ENCODE measurements at regions not wholly inside any gene's neighbourhood (a gene's known extent, or its start where the extent isn't known, plus 50 kb on each side); places are given as distances from the start of the nearest gene placed in this dataset.

- no peak for DNase-seq (ENCODE audit: extremely low read depth in 1 of 4, low spot score in 3 of 4)
- no peaks in the 10 kb centered on the region for H3K79me2 ChIP-seq (ENCODE audit: control insufficient read depth, insufficient read depth, low read length)
- H3K4me3 ChIP-seq: no peak overlapping the region
- no peaks in the 10 kb centered on the region for H4K20me1 ChIP-seq (replicated peaks; ENCODE audit: control insufficient read depth, insufficient read depth, low read length)
- H3K27me3 ChIP-seq (ENCODE audit: control insufficient read depth in 2 of 2, insufficient read depth in 2 of 2, low read length in 2 of 2): no peaks in the 10 kb centered on the region
- intact Hi-C loops (cut with micrococcal nuclease): no loop called here
- H3K9me1 ChIP-seq (ENCODE audit: control insufficient read depth, insufficient read depth, low read length): no peaks in the 10 kb centered on the region
- no peak for FAIRE-seq
- POLR2A ChIA-PET: interaction anchor here (0.9 kb wide), 1 partner anchor 8 kb away, joined by 3 read pairs; no protein-coding TSS in a partner anchor
- no peak overlapping the region for H3K9ac ChIP-seq (ENCODE audit: insufficient read depth in 1 of 2, low read depth in 2 of 2, low read length in 2 of 2)
- H3K27ac ChIP-seq (ENCODE audit: extremely low read depth, low read depth, low read length): peak overlapping the region; percentile 22; the same call in 1 of the 3 replicates
- WGBS (ENCODE audit: insufficient coverage, low coverage, missing lambda C conversion rate): 67% methylated on average over 10 of the region's 10 CpGs
- in situ Hi-C loops (cut with MboI): no loop called here
- H3K36me3 ChIP-seq (ENCODE audit: control insufficient read depth, insufficient read depth, low read length): no peaks in the 10 kb centered on the region
- peaks cover 2 to 5% of the 10 kb centered on the region in 2 experiments; a peak in 2 of 5 replicates for H3K4me1 ChIP-seq (replicated peaks in 1 of 2; ENCODE audit: control insufficient read depth in 2 of 2, insufficient read depth in 2 of 2, low read length in 2 of 2)
- no TSS peak for BruUV-seq (replicated peaks)
- no peak for ATAC-seq
- H3K9me3 ChIP-seq (replicated peaks; ENCODE audit: control insufficient read depth, insufficient read depth, low read depth, low read length): no peaks in the 10 kb centered on the region
- H2AFZ ChIP-seq (ENCODE audit: low read depth, low read length): no peak overlapping the region
- no peak overlapping the region for H3K4me2 ChIP-seq (ENCODE audit: insufficient read depth, low read length)
- TF ChIP-seq MAFG (tag; conservative IDR thresholded peaks at IDR 0.05) (peak; percentile 34; the same call in 1 of the 2 replicates), CBFA2T3 (IDR thresholded peaks at IDR 0.05) (0 out of 2 replicates have a peak, but pooled peaks have one; percentile 12), NFE2 (IDR thresholded peaks at IDR 0.05; ENCODE audit: low read depth) (0 out of 2 replicates have a peak, but pooled peaks have one; percentile 9), MEIS2 (IDR thresholded peaks at IDR 0.05; ENCODE audit: partially characterized antibody) (peak; percentile 27), RBBP5 (IDR thresholded peaks at IDR 0.05; ENCODE audit: borderline replicate concordance, insufficient read depth, low read length, poor library complexity, severe bottlenecking) (no peak), PBX2 (CRISPR knock-in tag; IDR thresholded peaks at IDR 0.05; ENCODE audit: low read depth) (no peak), PBX2 (tag; conservative IDR thresholded peaks at IDR 0.05; ENCODE audit: low read depth) (peak; percentile 48)
- CTCF ChIA-PET (ENCODE audit: low intra/inter-chr PET ratio): no interaction called here
These were observed 477.0 kb downstream of the PCNX1 start for GRCh38 chr14:71384007-71384845.

Data from K562 (cell line).